HepG2 (cell line): ENCODE measurements at regions not wholly inside any gene's neighbourhood (a gene's known extent, or its start where the extent isn't known, plus 50 kb on each side); places are given as distances from the start of the nearest gene placed in this dataset.

Source experiments
- CTCF ChIP-seq: sonication (generic); formaldehyde crosslinking; IDR thresholded peaks from 2 replicates; pipeline ENCODE4 v1.5.0; 2020; ENCODE audit warnings: mild to moderate bottlenecking, missing genetic modification reagents, moderate library complexity
- EZH2 ChIP-seq: conservative IDR thresholded peaks from 2 replicates; pipeline ENCODE4 v1.6.1; 2012; ENCODE audit warnings: mild to moderate bottlenecking, low read depth, low read length, moderate library complexity
- GABPA ChIP-seq, 2 experiments: IDR thresholded peaks; 2 replicates each; pipeline ENCODE4 v1.6.1; 2011 to 2016; ENCODE audit warnings: low read depth in 2 of 2, low read length in 1 of 2, missing biosample characterization in 1 of 2, missing genetic modification characterization in 1 of 2

GRCh38 chr2:138950486-138950885 is 170.3 kb upstream of the NXPH2 start:
- TF ChIP-seq GABPA (IDR thresholded peaks at IDR 0.05; ENCODE audit: low read depth, low read length) (no peak), GABPA (CRISPR knock-in tag; IDR thresholded peaks at IDR 0.05; ENCODE audit: low read depth) (no peak), CTCF (CRISPR knock-in tag) (no peak), EZH2 (no peak)
